Adrenal gland (tissue), 9 donors: ENCODE measurements at regions not wholly inside any gene's neighbourhood (a gene's known extent, or its start where the extent isn't known, plus 50 kb on each side); places are given as distances from the start of the nearest gene placed in this dataset.

Experiments used
- DNase-seq, 7 donors: peaks; one replicate each; pipeline ENCODE4 v3.0.0-alpha.2; 2019 to 2020
- H3K27ac ChIP-seq, 5 donors: fragments of 200-600 bp; sonication (generic) in 4 of 5; 1 replicate in 3 of 5; 2 replicates in 2 of 5; pipeline versions ENCODE4 v1.5.1 to v1.8.0; 2016 to 2020; ENCODE audit warnings: mild to moderate bottlenecking in 1 of 5
- H3K27me3 ChIP-seq: fragments of 200-600 bp; 2 replicates; pipeline ENCODE4 v1.8.0; 2021
- H3K36me3 ChIP-seq, 2 donors: fragments of 200-600 bp; replicated peaks in 1 of 2; 1 replicate in 1 of 2; 2 replicates in 1 of 2; pipeline versions ENCODE4 v1.5.1 to v1.8.0; 2018 to 2022
- H3K4me1 ChIP-seq, 2 donors: fragments of 200-600 bp; replicated peaks in 1 of 2; 1 replicate in 1 of 2; 2 replicates in 1 of 2; pipeline versions ENCODE4 v1.5.1 to v1.8.0; 2018 to 2021
- H3K4me3 ChIP-seq, 4 donors: fragments of 200-600 bp; sonication (generic) in 3 of 4; one replicate each; pipeline ENCODE4 v1.5.1; 2016 to 2018
- H3K9me3 ChIP-seq, 3 donors: fragments of 200-600 bp; sonication (generic) in 1 of 3; replicated peaks in 1 of 3; 1 replicate in 2 of 3; 2 replicates in 1 of 3; pipeline versions ENCODE4 v1.5.1 to v1.8.0; 2016 to 2021
- POLR2A ChIP-seq, 2 donors: fragments of 450-650 bp; IDR thresholded peaks; one replicate each; pipeline ENCODE4 v1.6.1; 2017; ENCODE audit warnings: antibody characterized with exemption in 2 of 2, mild to moderate bottlenecking in 2 of 2, moderate library complexity in 1 of 2
- WGBS, 4 donors: extraction: QIAGEN DNeasy Blood & Tissue Kit in 2 of 4; methylation state at CpG; one replicate each; pipeline versions ENCODE4 v1.1.5 to v1.1.7; 2013 to 2017; 5-methylcytosine and 5-hydroxymethylcytosine counted together
- intact Hi-C, 2 donors: fragments of 100-400 bp; cut with DNase I; formaldehyde crosslinking; loops; one replicate each; pipeline versions ENCODE4 v1.14.1 to v1.15.0; 2022 to 2023
- TF ChIP-seq, protein P1 (sequence below), 6 experiments: fragments of 450-650 bp in 4 of 6; fragments of 200-600 bp in 2 of 6; sonication (generic) in 1 of 6; IDR thresholded peaks; 1 replicate in 5 of 6; 2 replicates in 1 of 6; pipeline versions ENCODE4 v1.5.1 to v1.8.0; 2016 to 2021; ENCODE audit warnings: antibody characterized with exemption in 6 of 6, mild to moderate bottlenecking in 2 of 6, moderate library complexity in 1 of 6
- donor health status: healthy with polysubstance abuse.
- donor health status: Bipolar disorder and iron deficiency.
- donor health status: DM: yes; HTN: yes; CAD: no.
- donor health status: DM: no; HTN: no; CAD: no.
- donor health status: DM: no; HTN: no; CAD: no.

DNA sequence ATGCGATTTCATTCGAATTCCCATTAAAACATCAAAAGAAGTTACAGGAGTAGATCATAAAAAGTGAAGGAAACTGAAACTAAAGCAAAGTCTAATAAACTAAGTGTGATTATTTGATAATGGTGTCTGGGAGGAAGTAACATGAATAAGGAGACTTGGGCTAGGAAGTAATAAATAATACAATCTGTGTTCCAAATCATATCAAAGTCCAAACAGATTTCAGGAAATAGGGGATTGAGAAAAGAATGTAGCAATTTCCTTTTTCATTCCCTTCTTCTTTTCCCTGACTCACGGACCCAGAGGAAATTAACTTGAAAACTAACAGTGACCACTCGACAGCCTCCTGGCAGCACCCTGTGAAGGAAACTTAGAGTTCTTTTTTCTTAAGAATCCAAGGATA lies 758.4 kb upstream of the GCFC2 start:
- intact Hi-C loops: no loop called here
- no peaks in the 10 kb centered on the region for H3K4me1 ChIP-seq
- WGBS, 4 donors: 61 to 71% (median 69%) methylated on average over 4 of the region's 4 CpGs

DNA sequence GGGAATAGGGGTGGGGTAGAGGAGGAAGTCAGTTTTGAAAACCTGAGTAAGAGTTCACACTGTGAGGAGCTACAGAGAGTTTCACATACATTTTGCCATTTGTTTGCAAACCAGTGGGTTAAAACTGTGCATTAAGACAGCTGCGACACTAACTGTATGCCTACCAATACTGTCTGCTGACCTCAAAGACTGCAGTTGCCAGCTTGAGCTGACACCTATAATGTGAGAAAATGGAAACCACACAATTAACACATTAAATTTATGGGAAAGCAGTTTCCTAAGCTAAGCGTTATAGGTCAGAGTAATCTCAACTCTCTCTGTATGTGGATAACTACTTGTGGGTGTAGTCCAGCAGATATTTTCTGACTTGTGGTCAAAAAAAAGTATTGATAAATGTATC lies 756.6 kb upstream of the GCFC2 start:
- H3K27ac ChIP-seq: no peak overlapping the region
- no peaks in the 10 kb centered on the region for H3K27me3 ChIP-seq
- TF ChIP-seq, protein P1, sequence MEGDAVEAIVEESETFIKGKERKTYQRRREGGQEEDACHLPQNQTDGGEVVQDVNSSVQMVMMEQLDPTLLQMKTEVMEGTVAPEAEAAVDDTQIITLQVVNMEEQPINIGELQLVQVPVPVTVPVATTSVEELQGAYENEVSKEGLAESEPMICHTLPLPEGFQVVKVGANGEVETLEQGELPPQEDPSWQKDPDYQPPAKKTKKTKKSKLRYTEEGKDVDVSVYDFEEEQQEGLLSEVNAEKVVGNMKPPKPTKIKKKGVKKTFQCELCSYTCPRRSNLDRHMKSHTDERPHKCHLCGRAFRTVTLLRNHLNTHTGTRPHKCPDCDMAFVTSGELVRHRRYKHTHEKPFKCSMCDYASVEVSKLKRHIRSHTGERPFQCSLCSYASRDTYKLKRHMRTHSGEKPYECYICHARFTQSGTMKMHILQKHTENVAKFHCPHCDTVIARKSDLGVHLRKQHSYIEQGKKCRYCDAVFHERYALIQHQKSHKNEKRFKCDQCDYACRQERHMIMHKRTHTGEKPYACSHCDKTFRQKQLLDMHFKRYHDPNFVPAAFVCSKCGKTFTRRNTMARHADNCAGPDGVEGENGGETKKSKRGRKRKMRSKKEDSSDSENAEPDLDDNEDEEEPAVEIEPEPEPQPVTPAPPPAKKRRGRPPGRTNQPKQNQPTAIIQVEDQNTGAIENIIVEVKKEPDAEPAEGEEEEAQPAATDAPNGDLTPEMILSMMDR (IDR thresholded peaks at IDR 0.05): no peak
- TF ChIP-seq POLR2A (IDR thresholded peaks at IDR 0.05): no peak
- H3K9me3 ChIP-seq: no peaks in the 10 kb centered on the region
- intact Hi-C loops: no loop called here
- WGBS, 4 donors: 88 to 97% (median 95%) methylated on average over 2 of the region's 2 CpGs
- H3K4me1 ChIP-seq: no peaks in the 10 kb centered on the region
- no peaks in the 10 kb centered on the region for H3K36me3 ChIP-seq
- no peak overlapping the region for H3K4me3 ChIP-seq
- no peak for DNase-seq

More for the DNA sequence above, 758.4 kb upstream of the GCFC2 start:
- Histone ChIP-seq H3K9me3 (no peaks in the 10 kb centered on the region), H3K4me3 (no peak overlapping the region), H3K36me3 (no peaks in the 10 kb centered on the region), H3K27ac (no peak overlapping the region), H3K27me3 (no peaks in the 10 kb centered on the region)
- TF ChIP-seq, protein P1 (IDR thresholded peaks at IDR 0.05): no peak
- TF ChIP-seq POLR2A (IDR thresholded peaks at IDR 0.05): no peak
- DNase-seq: no peak

DNA sequence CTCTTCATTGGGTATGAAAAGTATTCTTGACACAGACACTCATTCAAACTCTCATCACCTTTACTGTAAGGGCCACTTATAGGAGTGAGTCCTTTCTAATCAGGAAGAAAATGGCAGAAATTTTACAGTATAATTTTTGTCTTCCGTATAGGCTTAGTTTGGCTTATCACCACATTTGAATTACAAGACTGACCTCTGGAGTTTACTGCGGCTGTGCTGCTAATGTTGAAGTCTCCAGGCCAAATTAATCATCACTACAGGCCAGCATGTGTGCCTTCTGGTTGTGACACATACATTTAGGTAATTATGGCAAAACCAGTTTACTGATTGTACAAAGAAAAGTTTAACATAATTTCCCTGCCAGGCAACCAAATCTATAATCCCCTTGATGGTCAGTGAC lies 753.6 kb upstream of the GCFC2 start:
- Histone ChIP-seq H3K4me3 (no peak overlapping the region), H3K27ac (no peak overlapping the region), H3K36me3 (no peaks in the 10 kb centered on the region), H3K27me3 (no peaks in the 10 kb centered on the region), H3K9me3 (no peaks in the 10 kb centered on the region), H3K4me1 (no peaks in the 10 kb centered on the region)
- TF ChIP-seq, protein P1 (IDR thresholded peaks at IDR 0.05): no peak
- no peak for TF ChIP-seq POLR2A (IDR thresholded peaks at IDR 0.05)
- no peak for DNase-seq
- intact Hi-C loops: no loop called here
- 57 to 76% (median 62%) methylated on average over 2 of the region's 2 CpGs for WGBS, 4 donors

DNA sequence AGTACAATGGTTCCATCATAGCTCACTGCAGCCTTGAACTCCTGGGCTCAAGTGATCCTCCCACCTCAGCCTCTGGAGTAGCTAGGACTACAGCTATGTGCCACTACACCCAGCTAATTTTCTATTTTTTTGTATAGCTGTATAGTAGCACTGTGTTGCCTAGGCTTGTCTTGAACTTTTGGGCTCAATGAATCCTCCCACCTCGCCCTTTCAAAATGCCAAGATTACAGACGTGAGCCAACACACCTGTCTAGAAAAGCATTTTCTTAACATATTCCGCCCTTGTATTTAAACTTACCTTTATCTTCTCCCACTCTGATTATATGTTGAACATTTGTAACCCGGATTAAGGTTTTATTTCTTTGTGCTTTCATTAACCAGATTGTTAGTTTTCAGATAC lies 750.7 kb upstream of the GCFC2 start:
- Histone ChIP-seq H3K36me3 (no peaks in the 10 kb centered on the region), H3K9me3 (no peaks in the 10 kb centered on the region), H3K27me3 (no peaks in the 10 kb centered on the region), H3K4me1 (no peaks in the 10 kb centered on the region), H3K27ac (no peak overlapping the region), H3K4me3 (no peak overlapping the region)
- 75 to 85% (median 79%) methylated on average over 4 of the region's 4 CpGs for WGBS, 4 donors
- no peak for DNase-seq
- intact Hi-C loops: no loop called here
- TF ChIP-seq POLR2A (IDR thresholded peaks at IDR 0.05): no peak
- TF ChIP-seq, protein P1 (IDR thresholded peaks at IDR 0.05): no peak
